ENCODE measurements at regions not wholly inside any gene's neighbourhood (a gene's known extent, or its start where the extent isn't known, plus 50 kb on each side); places are given as distances from the start of the nearest gene placed in this dataset.

- TF ChIP-seq BHLHE40 (IDR thresholded peaks at IDR 0.05; ENCODE audit: borderline replicate concordance) (no peak), SUZ12 (IDR thresholded peaks at IDR 0.05) (no peak), CTBP1 (IDR thresholded peaks at IDR 0.05; ENCODE audit: borderline replicate concordance) (no peak), SP1 (IDR thresholded peaks at IDR 0.05) (no peak), FOXK2 (IDR thresholded peaks at IDR 0.05) (no peak), ARNT (IDR thresholded peaks at IDR 0.05) (no peak), FOXM1 (IDR thresholded peaks at IDR 0.05; ENCODE audit: borderline replicate concordance) (no peak)
These were observed 109.4 kb upstream of the SOD1 start for GRCh38 chr21:31550070-31550469.

All from HEK293T (cell line).